ENCODE measurements at regions not wholly inside any gene's neighbourhood (a gene's known extent, or its start where the extent isn't known, plus 50 kb on each side); places are given as distances from the start of the nearest gene placed in this dataset.

GRCh38 chr3:74501007-74501406 is 113.5 kb downstream of the CNTN3 start:
- H3K27me3 ChIP-seq (ENCODE audit: control insufficient read depth, low read length) = no peaks in the 10 kb centered on the region
- H3K27ac ChIP-seq (ENCODE audit: low read depth, low read length) = no peak overlapping the region
- H3K79me2 ChIP-seq (ENCODE audit: control insufficient read depth, low read length) = no peaks in the 10 kb centered on the region
- TF ChIP-seq EZH2phosphoT487 (IDR thresholded peaks at IDR 0.05; ENCODE audit: borderline replicate concordance, low read length) = no peak
- no peak overlapping the region for H3K4me2 ChIP-seq (ENCODE audit: low read length)
- H3K9me3 ChIP-seq (ENCODE audit: control insufficient read depth, insufficient read depth, low read length) = no peaks in the 10 kb centered on the region
- H3K4me3 ChIP-seq (ENCODE audit: low read length) = no peak overlapping the region
- no peaks in the 10 kb centered on the region for H3K9me2 ChIP-seq (replicated peaks; ENCODE audit: control insufficient read depth, low read length)
- no peaks in the 10 kb centered on the region for H3K36me3 ChIP-seq (ENCODE audit: control insufficient read depth, low read length)
- no peaks in the 10 kb centered on the region for H4K20me1 ChIP-seq (ENCODE audit: control insufficient read depth, insufficient read depth, low read depth, low read length)
- H3F3A ChIP-seq (ENCODE audit: control insufficient read depth, insufficient read depth) = no peaks in the 10 kb centered on the region
- H3K4me1 ChIP-seq (ENCODE audit: control insufficient read depth, low read length) = no peaks in the 10 kb centered on the region

DNA sequence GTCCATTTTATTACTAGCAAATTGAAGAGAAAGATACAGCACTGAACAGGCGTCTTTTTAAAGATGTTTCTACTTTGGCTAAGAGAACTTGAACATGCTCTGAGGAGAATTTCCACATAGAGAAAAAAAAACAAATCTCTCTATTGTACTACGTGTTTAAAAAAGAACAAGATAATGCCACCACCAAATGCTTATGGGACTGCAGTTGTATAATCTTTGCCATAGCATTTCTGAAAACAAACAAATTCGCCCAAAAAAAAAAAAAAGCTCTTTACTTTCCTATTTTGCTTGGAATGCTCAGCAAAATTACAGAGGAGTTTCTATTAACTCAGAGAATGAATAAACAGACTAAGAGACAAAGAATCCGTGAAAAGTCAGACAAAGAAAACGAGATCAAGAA is 114.2 kb downstream of the CNTN3 start:
- Histone ChIP-seq H3K27me3 (ENCODE audit: control insufficient read depth, low read length) (no peaks in the 10 kb centered on the region), H3K9me2 (replicated peaks; ENCODE audit: control insufficient read depth, low read length) (no peaks in the 10 kb centered on the region), H3K4me2 (ENCODE audit: low read length) (no peak overlapping the region), H3K79me2 (ENCODE audit: control insufficient read depth, low read length) (no peaks in the 10 kb centered on the region), H3K36me3 (ENCODE audit: control insufficient read depth, low read length) (no peaks in the 10 kb centered on the region), H3F3A (ENCODE audit: control insufficient read depth, insufficient read depth) (no peaks in the 10 kb centered on the region), H3K4me1 (ENCODE audit: control insufficient read depth, low read length) (no peaks in the 10 kb centered on the region), H4K20me1 (ENCODE audit: control insufficient read depth, insufficient read depth, low read depth, low read length) (no peaks in the 10 kb centered on the region), H3K9me3 (ENCODE audit: control insufficient read depth, insufficient read depth, low read length) (no peaks in the 10 kb centered on the region), H3K27ac (ENCODE audit: low read depth, low read length) (no peak overlapping the region), H3K4me3 (ENCODE audit: low read length) (no peak overlapping the region)
- TF ChIP-seq CTCF (IDR thresholded peaks at IDR 0.05; ENCODE audit: low read depth, low read length, poor library complexity, severe bottlenecking) (no peak), EZH2phosphoT487 (IDR thresholded peaks at IDR 0.05; ENCODE audit: borderline replicate concordance, low read length) (no peak)

- H3K36me3 ChIP-seq (ENCODE audit: control insufficient read depth, low read length) = no peaks in the 10 kb centered on the region
- no peaks in the 10 kb centered on the region for H3K27me3 ChIP-seq (ENCODE audit: control insufficient read depth, low read length)
- H3K9me2 ChIP-seq (replicated peaks; ENCODE audit: control insufficient read depth, low read length) = no peaks in the 10 kb centered on the region
- no peaks in the 10 kb centered on the region for H4K20me1 ChIP-seq (ENCODE audit: control insufficient read depth, insufficient read depth, low read depth, low read length)
- no peak overlapping the region for H3K4me2 ChIP-seq (ENCODE audit: low read length)
- TF ChIP-seq CTCF (IDR thresholded peaks at IDR 0.05; ENCODE audit: low read depth, low read length, poor library complexity, severe bottlenecking) = no peak
- no peak for TF ChIP-seq EZH2phosphoT487 (IDR thresholded peaks at IDR 0.05; ENCODE audit: borderline replicate concordance, low read length)
- H3K4me3 ChIP-seq (ENCODE audit: low read length) = no peak overlapping the region
- no peak overlapping the region for H3K27ac ChIP-seq (ENCODE audit: low read depth, low read length)
- H3F3A ChIP-seq (ENCODE audit: control insufficient read depth, insufficient read depth) = no peaks in the 10 kb centered on the region
- no peaks in the 10 kb centered on the region for H3K9me3 ChIP-seq (ENCODE audit: control insufficient read depth, insufficient read depth, low read length)
- no peaks in the 10 kb centered on the region for H3K4me1 ChIP-seq (ENCODE audit: control insufficient read depth, low read length)
- no peaks in the 10 kb centered on the region for H3K79me2 ChIP-seq (ENCODE audit: control insufficient read depth, low read length)
Measured at GRCh38 chr3:74491874-74492273, 122.6 kb downstream of the CNTN3 start.

DNA sequence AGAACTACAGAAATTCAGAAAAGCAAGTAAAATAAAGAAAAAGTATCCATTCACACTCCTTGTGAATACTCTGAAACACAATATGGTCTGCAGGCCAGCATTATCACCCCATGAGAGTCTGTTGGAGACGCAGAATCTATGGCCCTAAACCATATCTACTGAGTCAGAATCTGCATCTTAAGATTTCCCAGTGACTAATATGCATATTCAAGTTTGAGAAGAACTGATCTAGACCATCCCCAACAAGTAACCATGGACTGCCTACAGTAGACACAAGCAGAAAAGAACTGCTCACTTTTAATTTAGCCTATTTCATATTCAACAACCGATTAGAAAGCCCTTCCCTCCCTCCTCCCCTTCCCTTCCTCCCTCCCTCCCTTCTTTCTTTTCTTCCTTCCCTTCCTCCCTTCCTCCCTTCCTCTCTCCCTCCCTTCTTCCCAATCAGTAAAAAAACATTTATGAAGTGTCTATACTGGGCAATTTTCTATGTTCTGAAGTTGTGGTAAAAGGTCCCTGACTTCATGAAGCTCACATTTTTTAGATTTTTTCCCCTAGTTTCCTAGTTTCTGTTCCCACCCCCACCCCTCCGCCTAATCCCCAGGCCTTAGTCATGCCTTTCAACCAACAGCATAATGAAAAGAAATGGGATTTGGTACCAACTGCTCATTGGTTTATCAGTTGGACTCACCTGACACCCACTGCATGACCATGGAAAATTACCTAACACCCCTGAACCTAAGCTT is 125.2 kb downstream of the CNTN3 start:
- H3K4me3 ChIP-seq (ENCODE audit: low read length) = no peak overlapping the region
- H3K4me2 ChIP-seq (ENCODE audit: low read length) = no peak overlapping the region
- no peaks in the 10 kb centered on the region for H3K9me3 ChIP-seq (ENCODE audit: control insufficient read depth, insufficient read depth, low read length)
- H3K27me3 ChIP-seq (ENCODE audit: control insufficient read depth, low read length) = no peaks in the 10 kb centered on the region
- no peaks in the 10 kb centered on the region for H4K20me1 ChIP-seq (ENCODE audit: control insufficient read depth, insufficient read depth, low read depth, low read length)
- H3K79me2 ChIP-seq (ENCODE audit: control insufficient read depth, low read length) = no peaks in the 10 kb centered on the region
- no peak overlapping the region for H3K27ac ChIP-seq (ENCODE audit: low read depth, low read length)
- no peaks in the 10 kb centered on the region for H3K36me3 ChIP-seq (ENCODE audit: control insufficient read depth, low read length)
- no peaks in the 10 kb centered on the region for H3F3A ChIP-seq (ENCODE audit: control insufficient read depth, insufficient read depth)
- H3K4me1 ChIP-seq (ENCODE audit: control insufficient read depth, low read length) = no peaks in the 10 kb centered on the region
- H3K9me2 ChIP-seq (replicated peaks; ENCODE audit: control insufficient read depth, low read length) = no peaks in the 10 kb centered on the region
- TF ChIP-seq CTCF (IDR thresholded peaks at IDR 0.05; ENCODE audit: low read depth, low read length, poor library complexity, severe bottlenecking) = no peak
- TF ChIP-seq EZH2phosphoT487 (IDR thresholded peaks at IDR 0.05; ENCODE audit: borderline replicate concordance, low read length) = no peak
